ENCODE measurements at regions not wholly inside any gene's neighbourhood (a gene's known extent, or its start where the extent isn't known, plus 50 kb on each side); places are given as distances from the start of the nearest gene placed in this dataset.

GRCh38 chr5:176736301-176736930 is 73.9 kb upstream of the UNC5A start:
- 56 to 57% methylated on average over 10 of the region's 10 CpGs for WGBS, 2 donors
- Histone ChIP-seq H3K9me3 (no peaks in the 10 kb centered on the region), H3K36me3 (no peaks in the 10 kb centered on the region), H3K27ac (no peak overlapping the region), H3K4me1 (no peaks in the 10 kb centered on the region), H3K27me3 (peaks cover 0 to 11% (median under 1%) of the 10 kb centered on the region in 4 donors), H3K4me3 (no peak overlapping the region)
- DNase-seq (no peak), ATAC-seq (ENCODE audit: low FRiP score in 2 of 2) (no peak)
- TF ChIP-seq, protein P1, sequence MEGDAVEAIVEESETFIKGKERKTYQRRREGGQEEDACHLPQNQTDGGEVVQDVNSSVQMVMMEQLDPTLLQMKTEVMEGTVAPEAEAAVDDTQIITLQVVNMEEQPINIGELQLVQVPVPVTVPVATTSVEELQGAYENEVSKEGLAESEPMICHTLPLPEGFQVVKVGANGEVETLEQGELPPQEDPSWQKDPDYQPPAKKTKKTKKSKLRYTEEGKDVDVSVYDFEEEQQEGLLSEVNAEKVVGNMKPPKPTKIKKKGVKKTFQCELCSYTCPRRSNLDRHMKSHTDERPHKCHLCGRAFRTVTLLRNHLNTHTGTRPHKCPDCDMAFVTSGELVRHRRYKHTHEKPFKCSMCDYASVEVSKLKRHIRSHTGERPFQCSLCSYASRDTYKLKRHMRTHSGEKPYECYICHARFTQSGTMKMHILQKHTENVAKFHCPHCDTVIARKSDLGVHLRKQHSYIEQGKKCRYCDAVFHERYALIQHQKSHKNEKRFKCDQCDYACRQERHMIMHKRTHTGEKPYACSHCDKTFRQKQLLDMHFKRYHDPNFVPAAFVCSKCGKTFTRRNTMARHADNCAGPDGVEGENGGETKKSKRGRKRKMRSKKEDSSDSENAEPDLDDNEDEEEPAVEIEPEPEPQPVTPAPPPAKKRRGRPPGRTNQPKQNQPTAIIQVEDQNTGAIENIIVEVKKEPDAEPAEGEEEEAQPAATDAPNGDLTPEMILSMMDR (IDR thresholded peaks at IDR 0.05), result no peak
- TF ChIP-seq EP300 (IDR thresholded peaks at IDR 0.05) (no peak), POLR2A (IDR thresholded peaks at IDR 0.05) (no peak), POLR2AphosphoS5 (IDR thresholded peaks at IDR 0.05) (no peak)

DNA sequence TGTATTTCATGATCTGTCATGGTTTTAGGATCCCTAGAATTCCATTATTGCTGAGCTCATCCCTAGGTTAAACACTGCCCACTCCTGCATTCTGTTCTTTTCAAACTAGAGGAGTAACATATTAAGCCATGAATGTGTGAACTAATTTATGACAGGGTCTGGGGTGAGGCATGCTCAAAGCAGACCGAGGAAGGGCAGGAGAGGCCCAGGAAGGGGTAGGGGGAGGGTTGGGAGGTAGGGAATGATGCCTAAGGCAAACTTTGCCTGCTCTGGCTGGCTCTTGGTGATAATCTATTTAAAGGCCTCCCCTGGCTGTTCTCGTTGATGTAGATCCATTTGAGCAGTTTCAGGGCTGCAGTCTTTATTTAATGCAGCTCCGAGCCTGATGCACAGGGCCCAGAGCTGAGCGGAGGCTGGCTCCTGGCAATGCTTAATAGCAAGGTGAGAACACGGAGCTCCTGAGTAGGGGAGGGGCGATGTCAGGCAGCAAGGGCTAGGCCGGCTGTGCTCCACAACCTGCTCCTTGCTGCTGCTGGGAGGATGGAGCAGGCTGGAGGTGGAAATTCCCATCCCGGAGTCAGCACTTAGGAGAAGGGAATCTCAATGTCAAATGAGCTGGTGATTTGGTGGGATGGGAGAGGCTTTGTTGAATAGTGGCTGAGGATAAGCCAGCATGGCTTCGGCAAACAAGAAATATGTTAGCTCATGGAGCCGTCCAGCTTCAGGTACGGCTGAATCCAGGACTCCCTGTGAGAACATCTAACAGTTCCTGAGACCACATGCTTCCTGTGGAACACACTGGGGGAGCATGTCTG is 73.2 kb upstream of the UNC5A start:
- peak in 1 of 2 donors; percentile 12 for DNase-seq
- Histone ChIP-seq H3K27me3 (peaks cover 0 to 12% (median 4%) of the 10 kb centered on the region in 4 donors), H3K9me3 (no peaks in the 10 kb centered on the region), H3K4me1 (no peaks in the 10 kb centered on the region), H3K4me3 (no peak overlapping the region), H3K36me3 (no peaks in the 10 kb centered on the region), H3K27ac (no peak overlapping the region)
- ATAC-seq (ENCODE audit: low FRiP score in 2 of 2), result no peak
- no peak for TF ChIP-seq POLR2A (IDR thresholded peaks at IDR 0.05)
- TF ChIP-seq EP300 (IDR thresholded peaks at IDR 0.05), result no peak
- TF ChIP-seq, protein P1 (IDR thresholded peaks at IDR 0.05), result no peak
- TF ChIP-seq POLR2AphosphoS5 (IDR thresholded peaks at IDR 0.05), result no peak
- WGBS, 2 donors, result 49 to 55% methylated on average over 7 to 11 of the region's 11 CpGs

DNA sequence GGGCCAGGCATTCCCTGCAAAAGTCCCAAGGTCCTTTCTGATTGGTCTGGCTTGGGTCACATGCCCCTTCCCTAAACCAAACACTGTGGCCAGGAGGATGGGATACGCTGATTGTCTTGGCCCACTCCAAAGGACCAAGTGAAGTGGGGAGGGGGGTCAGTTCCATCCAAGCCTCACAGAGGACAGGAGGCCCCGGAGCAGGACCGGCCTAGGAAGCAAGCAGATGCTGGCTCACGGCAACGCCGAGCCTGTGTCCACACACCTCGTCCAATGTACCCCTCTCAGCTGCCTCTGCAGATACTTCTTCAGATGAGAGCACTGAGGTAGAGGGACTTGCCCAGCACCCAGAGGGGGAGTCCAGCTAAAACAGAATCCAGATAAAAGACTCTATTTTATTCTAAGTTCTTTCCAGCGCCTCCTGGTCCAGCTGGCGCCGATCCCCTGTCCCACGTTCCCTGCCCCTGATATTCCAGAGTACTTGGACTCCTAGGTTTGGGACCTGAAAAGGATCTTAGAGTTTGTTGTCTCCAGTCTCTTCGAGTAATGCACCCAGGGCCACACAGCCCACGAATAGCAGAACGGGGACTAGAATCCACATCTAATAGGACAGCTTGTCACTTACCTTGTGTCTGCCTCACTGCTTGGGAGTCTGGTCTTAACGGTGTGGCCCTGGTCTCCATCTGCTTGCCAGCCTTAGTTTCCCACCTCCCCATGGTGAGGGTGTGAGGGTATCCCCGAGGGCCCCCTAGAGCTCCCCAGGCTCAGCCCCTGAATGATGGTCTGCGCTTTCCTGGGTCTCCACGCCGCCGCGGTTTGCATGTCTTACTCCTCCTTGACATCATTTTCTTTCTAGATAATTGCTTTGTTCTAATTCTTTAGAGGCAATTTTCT is 72.4 kb upstream of the UNC5A start:
- 78% methylated on average over 21 of the region's 21 CpGs for WGBS, 2 donors
- no peak overlapping the region for H3K4me3 ChIP-seq
- TF ChIP-seq POLR2A (IDR thresholded peaks at IDR 0.05), result no peak
- TF ChIP-seq POLR2AphosphoS5 (IDR thresholded peaks at IDR 0.05), result no peak
- TF ChIP-seq, protein P1 (IDR thresholded peaks at IDR 0.05), result no peak
- no peak for TF ChIP-seq EP300 (IDR thresholded peaks at IDR 0.05)
- peaks cover 0 to 1% (median 1%) of the 10 kb centered on the region in 4 donors for H3K4me1 ChIP-seq
- ATAC-seq (ENCODE audit: low FRiP score in 2 of 2) (no peak), DNase-seq (peak in 1 of 2 donors; percentile 12)
- no peaks in the 10 kb centered on the region for H3K9me3 ChIP-seq
- no peaks in the 10 kb centered on the region for H3K36me3 ChIP-seq
- H3K27ac ChIP-seq, result no peak overlapping the region
- peaks cover 2 to 21% (median 5%) of the 10 kb centered on the region in 4 donors for H3K27me3 ChIP-seq

GRCh38 chr5:176738637-176739250 is 71.6 kb upstream of the UNC5A start:
- H3K36me3 ChIP-seq, result no peaks in the 10 kb centered on the region
- no peak overlapping the region for H3K27ac ChIP-seq
- H3K9me3 ChIP-seq, result no peaks in the 10 kb centered on the region
- ATAC-seq (ENCODE audit: low FRiP score in 2 of 2) (no peak), DNase-seq (no peak)
- WGBS, 2 donors, result 68 to 80% methylated on average over 9 to 10 of the region's 10 CpGs
- H3K4me3 ChIP-seq, result no peak overlapping the region
- TF ChIP-seq POLR2A (IDR thresholded peaks at IDR 0.05), result no peak
- TF ChIP-seq, protein P1 (IDR thresholded peaks at IDR 0.05), result no peak
- peaks cover 4 to 9% (median 8%) of the 10 kb centered on the region in 4 donors for H3K4me1 ChIP-seq
- peaks cover 2 to 28% (median 12%) of the 10 kb centered on the region in 4 donors for H3K27me3 ChIP-seq
